Gastrocnemius medialis (tissue), 4 donors: ENCODE measurements at regions not wholly inside any gene's neighbourhood (a gene's known extent, or its start where the extent isn't known, plus 50 kb on each side); places are given as distances from the start of the nearest gene placed in this dataset.

Source experiments
- CTCF ChIP-seq, 5 experiments: fragments of 450-650 bp in 3 of 5; fragments of 200-600 bp in 2 of 5; sonication (generic) in 2 of 5; IDR thresholded peaks in 4 of 5; conservative IDR thresholded peaks in 1 of 5; 1 replicate in 4 of 5; 2 replicates in 1 of 5; pipeline ENCODE4 v1.5.1; 2016 to 2019; ENCODE audit warnings: antibody characterized with exemption in 5 of 5, mild to moderate bottlenecking in 3 of 5, moderate library complexity in 3 of 5
- POLR2A ChIP-seq, 2 donors: fragments of 450-650 bp; IDR thresholded peaks; one replicate each; pipeline ENCODE4 v1.6.1; 2017; ENCODE audit warnings: antibody characterized with exemption in 2 of 2, mild to moderate bottlenecking in 2 of 2, moderate library complexity in 2 of 2

GRCh38 chr9:108161503-108161902 is 671.9 kb upstream of the KLF4 start:
- TF ChIP-seq CTCF (IDR thresholded peaks at IDR 0.05 in 4 of 5, conservative IDR thresholded peaks at IDR 0.05 in 1 of 5) (no peak), POLR2A (IDR thresholded peaks at IDR 0.05) (no peak)
